ENCODE measurements at regions not wholly inside any gene's neighbourhood (a gene's known extent, or its start where the extent isn't known, plus 50 kb on each side); places are given as distances from the start of the nearest gene placed in this dataset.
"Not testable (repeated sequence)": the region's sequence is repeated elsewhere in the genome, so short reads cannot be mapped to it uniquely, and the experiment has no call there.

DNA sequence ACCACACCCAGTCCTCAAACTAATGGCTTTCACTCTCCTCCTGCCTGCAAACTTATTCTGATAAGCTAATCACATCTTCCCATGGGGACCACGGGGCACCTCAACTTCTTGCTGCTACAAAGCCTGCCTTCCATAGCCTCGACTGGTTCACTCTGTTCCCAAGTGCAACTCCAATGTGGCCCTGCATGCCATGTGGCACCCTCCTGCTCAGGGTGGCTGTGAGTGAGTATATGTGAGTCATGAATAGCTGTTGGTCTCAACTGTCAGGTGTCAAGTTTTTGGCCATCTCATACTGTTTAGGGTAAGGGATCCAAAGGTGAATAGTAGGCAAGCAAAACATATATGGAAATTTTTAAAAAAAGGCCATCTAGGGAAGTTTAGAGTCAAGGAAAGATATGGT lies 276.1 kb upstream of the DCC start:
- DNase-seq (ENCODE audit: low spot score): no peak

DNA sequence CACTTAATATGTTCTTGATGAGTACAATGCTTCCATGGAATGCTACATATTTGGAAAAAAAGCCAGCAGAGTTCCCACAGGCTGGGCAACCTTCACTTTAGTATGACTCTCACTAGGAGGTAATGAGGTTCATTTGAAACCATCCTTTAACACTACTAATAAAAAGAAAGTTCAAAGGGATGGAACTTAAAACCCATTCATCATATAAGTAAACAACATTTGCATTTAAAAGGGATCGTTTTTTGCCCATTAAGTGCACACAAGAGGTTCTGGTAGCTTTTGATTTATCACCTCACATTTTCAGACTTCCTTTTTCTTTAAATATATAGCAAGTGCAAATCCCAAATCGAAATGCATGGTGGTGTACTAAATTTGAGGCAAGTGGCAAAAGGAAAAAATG lies 270.8 kb upstream of the DCC start:
- no peak for DNase-seq (ENCODE audit: low spot score)

DNA sequence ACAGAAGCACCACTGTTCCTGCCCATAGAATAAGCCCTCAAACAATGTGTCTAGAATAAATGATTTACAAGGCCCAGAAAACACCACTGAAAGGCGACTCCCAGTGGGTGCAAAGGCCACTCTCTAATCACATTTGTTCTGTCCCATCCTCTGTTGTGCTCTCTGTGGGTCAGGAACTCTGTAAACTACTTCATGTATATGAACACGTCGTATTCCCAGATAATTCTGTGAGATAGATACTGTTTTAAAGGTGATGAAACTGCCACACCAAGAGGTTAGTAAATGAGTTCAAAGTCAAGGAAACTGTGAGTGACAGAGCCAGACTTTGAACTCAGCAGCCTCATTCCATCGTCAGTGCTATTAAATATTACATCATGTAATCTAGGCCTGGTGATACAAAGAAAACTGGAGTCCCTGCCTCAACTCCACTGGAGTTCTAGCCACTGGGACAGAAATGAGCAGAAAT lies 269.7 kb upstream of the DCC start:
- DNase-seq (ENCODE audit: low spot score): no peak

DNA sequence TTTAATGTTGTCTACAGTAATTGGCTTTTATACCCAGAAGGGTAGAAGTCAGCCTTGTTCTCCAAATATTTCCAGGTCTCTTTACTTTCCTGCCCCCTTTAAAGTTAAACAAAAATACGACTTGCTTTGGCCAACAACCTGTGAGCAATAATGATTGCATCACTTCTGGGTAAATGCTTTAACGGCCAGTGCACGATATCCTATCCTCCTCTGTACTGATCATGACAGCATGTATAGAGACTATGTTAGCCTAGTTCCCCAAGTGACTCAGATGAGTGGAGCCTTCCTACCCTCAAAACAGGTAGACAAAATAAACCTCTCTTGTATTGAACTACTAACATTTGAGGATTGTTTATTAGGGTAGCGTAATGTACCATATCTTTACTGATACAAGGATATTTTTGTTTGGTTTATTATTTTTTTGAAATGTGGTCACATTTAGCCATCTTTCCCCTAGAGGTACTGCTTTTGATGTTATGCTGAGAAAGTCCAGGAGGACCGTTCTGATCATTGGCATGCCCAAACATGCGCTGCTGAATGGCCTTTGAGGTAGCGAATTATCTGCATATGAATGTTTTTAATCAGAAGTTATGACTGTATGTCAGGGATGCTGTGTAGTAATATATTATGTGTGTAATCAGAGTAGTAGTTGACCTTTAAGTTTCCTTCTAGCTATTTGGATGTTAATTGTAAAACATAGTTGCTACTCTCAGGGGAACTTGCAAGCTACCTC lies 262.6 kb upstream of the DCC start:
- DNase-seq (ENCODE audit: low spot score): no peak

DNA sequence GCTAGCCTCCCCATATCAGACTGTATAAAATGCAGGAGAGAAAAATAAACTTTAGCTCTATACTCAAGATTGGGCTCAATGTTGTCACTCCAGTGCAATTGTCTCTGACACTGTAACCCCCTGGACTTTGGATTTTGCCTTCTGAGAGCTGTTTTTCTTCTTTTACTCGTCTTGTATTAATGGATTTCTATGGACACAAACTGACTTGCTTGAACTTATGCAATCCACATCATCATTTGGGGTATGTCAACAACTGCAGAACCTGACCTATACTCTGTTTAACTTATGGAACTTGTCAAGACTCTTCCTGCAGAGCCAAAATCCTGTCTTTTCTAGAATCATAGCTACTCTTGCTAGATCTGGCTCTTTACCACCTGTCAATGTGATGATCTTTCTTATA lies 257.8 kb upstream of the DCC start:
- DNase-seq (ENCODE audit: low spot score): no peak

DNA sequence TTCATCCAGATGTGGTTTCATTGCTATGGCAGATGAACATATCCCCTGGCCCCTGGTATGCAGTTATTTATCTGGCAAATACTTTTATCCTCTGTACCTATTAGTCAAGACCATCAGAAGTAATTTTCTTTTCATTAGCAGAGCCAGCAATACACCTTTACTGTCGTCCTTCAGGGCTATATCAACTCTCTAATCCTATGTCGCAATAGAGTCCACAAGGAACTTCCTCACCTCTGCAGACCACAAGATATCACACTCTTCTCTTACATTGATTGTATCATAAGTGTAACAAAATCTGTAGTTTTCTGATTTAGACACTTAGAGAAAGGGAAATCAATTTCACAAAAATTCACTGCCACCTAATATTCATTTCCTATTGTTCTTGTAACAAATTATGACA lies 252.9 kb upstream of the DCC start:
- DNase-seq (ENCODE audit: low spot score): no peak

DNA sequence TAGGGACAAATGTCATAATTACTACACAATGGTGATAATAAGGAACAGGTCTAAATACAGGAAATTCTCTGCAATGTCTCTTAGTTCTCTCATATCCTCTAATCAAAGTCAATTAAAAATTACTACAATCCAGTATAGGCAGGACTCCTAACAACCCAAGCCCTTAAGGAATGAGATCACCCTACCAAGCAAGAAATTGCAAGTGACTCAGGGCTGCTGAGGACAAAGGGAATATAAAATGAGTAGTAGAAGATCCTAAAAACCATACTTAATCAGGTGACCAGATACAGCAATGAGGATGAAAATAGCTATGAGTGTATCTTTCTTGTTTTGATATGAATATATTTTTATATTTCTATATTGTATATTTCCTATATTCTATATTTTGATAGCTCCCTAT lies 250.0 kb upstream of the DCC start:
- DNase-seq (ENCODE audit: low spot score): no peak

DNA sequence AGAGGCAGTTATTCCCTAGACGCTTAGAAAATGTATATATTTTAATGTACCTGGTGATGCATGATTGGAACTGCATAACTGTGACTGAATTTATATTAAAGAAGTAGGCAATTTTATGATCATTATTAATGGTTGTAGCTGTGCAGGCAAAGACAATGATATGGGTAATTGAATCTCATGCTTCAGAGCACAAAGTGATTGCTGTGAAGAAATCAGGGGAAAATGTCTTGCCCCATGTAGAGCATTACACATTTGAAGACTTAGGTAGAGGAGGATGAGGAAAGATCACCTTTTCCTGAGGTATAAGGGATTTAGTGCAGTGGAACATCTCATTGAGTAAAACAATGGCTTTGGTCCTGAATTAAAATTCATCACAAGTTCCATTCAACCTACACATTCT lies 246.8 kb upstream of the DCC start:
- no peak for DNase-seq (ENCODE audit: low spot score)

DNA sequence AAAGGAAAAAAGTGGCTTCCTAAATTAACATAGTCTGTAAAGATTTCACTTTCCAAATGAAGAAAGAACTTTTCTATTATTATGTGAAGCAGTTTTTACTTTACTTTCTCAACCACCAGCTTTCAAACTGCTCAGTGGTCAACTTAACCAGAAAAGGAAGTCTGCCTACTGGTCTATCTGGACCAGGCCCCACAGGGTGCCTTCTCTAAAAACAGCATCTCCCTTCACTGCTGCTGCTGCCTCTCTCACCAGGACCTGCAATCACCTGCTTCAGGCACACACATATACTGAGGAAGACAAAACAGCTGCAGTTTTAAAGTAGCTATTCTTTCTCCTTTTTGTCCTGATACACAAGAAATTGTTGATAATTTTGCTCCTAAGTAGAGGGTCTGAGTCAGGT lies 221.3 kb upstream of the DCC start:
- no peak for DNase-seq (ENCODE audit: low spot score)

DNA sequence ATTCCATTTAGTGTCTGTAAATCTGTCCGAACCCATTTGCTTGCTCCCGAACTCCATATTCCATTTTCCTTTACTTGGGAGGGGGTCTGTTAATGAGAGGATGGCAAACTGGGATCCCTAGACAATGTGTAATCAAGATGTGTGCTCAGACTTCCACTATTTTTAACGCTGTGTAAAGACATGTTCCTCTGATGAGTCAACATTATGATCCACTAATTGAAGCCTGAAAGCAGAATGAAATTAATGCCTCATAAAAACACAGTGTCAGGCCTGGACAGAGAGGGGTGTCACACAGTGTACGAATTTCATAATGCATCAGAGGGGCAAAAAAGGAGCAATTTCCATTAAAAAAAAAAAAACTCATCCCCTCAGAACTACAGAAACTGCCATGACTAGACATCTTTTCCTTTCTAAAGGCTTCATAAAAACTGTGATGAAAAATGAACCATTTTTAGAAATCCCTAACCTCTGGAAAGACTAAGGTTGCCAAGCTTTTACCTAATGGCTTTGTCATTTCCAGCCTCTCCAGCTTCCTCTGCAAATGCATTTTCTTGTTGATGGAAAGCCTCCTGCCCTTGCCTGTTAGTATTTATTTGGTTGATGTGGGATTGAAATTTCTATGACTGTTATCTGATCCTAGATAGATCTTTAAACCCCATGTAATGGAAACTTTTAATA lies 209.2 kb upstream of the DCC start:
- no peak for DNase-seq (ENCODE audit: low spot score)

DNA sequence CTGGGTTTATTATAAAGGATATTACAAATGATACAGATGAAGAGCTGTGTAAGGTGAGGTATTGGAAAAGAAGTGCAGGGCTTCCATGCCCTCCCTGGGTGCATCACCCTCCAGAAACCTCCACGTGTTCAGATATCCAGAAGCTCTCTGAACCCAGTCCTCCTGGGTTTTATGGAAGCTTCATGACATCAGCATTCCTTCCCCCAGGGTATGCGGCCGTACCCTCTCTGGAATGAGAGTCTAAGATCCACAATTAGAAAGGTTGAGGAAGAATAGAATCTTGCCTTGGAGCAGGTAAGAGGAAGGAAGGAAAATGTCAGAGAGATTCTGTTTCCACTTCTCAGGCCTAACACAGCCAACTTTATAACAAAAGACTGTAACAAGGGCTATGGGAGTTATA lies 208.2 kb upstream of the DCC start:
- DNase-seq (ENCODE audit: low spot score): no peak

DNA sequence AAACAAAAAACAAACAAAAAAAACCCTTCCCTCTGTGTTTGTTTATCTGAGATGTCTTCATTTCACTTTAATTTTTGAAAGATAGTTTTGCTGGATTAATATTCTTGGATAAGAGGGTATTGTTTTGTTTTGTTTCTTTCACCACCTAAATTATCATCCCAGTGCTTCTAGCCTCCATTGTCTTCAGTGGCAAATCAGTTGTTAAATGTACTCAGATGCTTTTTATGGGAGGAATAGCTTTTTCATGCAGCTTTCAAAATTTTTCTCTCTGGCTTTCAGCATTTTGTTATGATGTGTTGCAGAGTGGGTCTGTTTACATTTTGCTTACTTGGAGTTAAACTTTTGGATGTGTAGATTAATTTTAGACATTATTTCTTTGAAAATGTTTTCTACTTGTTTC lies 203.5 kb upstream of the DCC start:
- no peak for DNase-seq (ENCODE audit: low spot score)

DNA sequence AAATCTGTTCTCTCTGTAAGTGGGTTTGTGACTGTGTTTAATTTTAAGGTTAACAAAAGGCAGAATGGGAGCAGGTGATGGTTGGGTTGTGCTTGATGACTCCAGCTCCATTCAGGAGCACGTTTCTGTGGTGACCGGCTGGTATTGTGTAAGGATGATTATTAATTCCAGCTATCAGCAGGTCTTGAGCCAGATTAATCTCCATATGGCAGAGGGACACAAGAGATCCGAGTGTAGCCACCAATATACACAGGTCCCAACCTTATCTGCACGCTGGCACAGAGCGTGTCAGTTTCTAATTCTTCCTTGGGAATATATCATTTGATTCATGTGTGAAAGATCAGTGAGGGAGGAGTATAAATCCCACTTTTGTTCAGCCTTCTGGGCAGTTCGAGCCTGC lies 199.0 kb upstream of the DCC start:
- no peak for DNase-seq (ENCODE audit: low spot score)

DNA sequence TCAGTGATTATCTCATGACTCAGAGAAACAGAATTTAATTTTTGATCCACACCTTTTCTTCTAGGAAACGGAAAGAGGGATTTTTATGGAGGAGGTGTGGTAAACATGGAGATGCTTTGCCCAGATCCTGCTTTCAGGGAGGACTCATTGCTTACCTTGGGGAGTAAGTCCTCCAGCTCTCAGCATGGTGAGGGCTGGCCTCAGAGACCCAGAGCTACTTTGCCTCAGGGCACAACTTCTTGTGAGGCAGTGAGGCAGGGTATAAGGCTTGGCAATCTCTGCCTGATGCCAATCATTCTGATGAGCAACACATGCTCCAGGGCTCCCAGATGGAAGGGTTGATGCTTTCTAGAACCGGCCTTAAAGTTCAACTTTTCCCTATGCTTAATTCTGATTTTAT lies 189.9 kb upstream of the DCC start:
- DNase-seq (ENCODE audit: low spot score): no peak

DNA sequence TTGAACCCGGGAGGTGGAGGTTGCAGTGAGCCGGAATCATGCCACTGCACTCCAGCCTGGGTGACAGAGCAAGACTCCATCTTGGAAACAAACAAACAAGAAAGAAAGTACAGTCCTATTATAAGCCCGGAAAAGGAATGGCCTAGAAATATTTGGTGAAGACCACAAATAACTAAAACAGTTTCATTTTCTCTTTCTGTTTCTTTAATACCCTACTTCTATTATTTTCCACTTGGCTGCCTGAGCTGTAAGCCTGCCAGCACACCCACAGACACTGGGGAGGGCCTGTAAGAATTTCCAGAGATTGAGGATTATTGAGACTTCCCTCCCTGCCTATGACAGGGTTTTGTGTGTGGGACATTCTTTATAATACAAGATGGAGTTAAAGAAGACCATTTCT lies 188.0 kb upstream of the DCC start:
- no peak for DNase-seq (ENCODE audit: low spot score)

DNA sequence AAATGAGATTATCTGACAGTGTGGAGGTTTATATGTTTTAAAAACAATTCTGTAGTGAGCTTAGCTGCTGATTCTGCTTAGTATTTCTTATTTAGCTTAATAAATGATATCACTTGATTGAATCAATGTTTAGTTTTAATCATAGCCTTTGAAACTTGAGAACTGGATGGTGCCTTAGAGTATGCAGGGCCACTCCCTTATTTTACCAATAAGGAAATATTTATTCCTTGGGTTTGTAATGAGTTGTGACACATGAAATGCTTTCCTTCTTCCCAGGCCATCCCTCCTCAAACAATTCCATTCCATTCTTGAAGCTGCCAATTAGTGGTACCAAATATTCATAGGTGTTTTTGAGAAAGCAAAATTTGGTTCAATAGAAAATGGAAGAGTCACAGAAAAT lies 183.8 kb upstream of the DCC start:
- DNase-seq (ENCODE audit: low spot score): no peak

DNA sequence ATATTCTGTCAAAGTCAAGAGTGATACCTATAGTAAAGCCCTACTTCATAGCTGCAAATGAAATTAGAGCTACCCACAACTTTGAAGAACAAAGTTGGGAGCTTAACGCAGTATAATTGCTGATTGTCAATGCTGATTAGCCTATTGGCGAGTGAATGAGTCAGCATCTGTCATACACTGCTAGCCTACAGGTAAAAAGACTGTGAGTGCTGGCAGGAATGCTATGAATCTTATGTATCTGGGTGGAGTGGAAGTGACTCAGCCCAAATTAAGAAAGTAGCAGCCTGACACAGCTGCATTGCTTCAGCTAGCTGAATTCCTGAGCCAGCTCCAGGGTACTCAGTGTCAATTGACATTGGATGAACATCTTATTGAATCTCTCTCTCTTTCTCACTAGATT lies 179.4 kb upstream of the DCC start:
- no peak for DNase-seq (ENCODE audit: low spot score)

DNA sequence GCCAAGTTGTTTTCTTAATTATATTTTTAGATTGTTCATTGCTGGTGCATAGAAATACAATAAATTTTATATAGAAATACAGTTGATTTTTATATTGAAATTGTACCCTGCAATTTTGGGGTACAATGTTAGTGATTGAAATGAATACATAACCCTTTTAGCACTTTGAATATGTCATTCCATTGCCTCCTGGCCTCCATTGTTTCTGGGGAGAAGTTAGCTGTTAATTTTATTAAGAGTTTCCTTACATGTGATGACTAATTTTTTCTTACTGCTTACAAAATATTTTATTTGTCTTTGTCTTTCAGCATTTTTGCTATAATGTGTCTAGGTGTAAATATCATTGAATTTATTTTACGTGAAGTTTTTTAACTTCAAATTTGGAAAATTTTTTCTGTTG lies 176.5 kb upstream of the DCC start:
- DNase-seq (ENCODE audit: low spot score): no peak

DNA sequence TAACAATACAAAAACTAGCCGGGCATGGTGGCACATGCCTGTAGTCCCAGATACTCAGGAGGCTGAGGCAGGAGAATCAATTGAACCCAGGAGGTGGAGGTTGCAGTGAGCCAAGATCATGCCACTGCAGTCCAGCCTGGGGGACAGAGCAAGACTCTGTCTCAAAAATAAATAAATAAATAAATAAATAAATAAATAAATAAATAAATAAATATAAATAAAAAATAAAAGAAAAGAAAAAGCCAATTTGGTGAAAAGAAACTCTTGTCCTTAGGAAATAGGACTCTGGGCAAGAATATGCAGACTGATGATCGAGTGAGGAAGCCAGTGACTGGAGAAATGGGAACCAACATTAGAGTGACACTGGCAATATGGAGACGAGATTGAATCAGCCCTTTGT lies 171.9 kb upstream of the DCC start:
- DNase-seq (ENCODE audit: low spot score): not testable (repeated sequence)

DNA sequence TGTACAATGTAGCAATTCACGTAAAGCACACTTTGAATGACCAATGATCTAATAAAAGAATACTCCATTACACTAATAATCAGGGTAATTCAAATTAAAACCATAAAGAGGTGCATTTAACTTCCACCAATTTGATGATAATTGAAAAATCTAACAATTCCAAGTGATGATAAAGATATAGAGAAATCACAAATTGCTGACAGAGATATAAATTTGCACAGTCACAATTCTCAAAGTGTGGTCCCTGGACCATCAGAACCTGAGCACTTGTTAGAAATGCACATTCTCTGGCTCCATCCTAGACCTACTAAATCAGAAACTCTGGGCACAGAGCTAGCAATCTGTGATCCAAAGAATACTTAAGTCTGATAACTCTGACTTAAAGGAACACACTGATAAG lies 165.8 kb upstream of the DCC start:
- DNase-seq (ENCODE audit: low spot score): no peak

DNA sequence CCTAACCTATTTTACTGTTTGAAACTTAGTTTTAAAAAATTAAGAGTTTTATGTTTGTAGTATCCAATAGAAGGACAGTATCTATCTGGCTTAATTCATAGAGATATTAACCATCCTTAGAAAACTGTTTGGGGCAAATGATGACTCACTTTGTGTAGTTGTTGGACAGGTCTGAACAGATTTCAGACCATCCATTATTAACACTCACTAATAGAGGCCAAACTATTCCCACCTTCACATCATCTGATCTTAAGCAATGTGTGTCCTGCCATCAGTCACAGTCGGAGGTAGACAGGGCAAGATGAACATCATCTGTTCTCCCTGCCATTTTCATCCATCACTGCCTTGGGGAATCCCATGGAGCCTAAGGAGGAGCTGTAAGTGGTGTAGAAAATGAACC lies 164.6 kb upstream of the DCC start:
- no peak for DNase-seq (ENCODE audit: low spot score)

DNA sequence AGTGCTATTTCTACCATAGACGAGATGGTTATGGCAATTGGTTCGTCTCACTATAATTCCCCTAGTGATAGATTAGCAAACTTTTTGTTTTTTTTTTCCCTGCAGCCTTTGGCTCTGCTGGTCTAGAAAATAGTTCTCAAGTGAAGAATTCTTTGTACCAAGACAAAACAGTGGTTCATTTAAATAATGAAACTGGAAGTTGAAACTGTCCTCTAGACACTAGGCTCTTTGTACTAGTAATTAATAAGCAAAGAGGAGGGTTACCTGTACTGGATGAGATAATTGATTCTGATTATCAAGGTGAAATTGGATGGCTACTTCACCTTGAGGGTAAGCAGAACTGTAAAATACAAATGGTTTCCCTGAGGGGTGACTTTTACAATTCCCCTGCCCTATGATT lies 156.9 kb upstream of the DCC start:
- no peak for DNase-seq (ENCODE audit: low spot score)

DNA sequence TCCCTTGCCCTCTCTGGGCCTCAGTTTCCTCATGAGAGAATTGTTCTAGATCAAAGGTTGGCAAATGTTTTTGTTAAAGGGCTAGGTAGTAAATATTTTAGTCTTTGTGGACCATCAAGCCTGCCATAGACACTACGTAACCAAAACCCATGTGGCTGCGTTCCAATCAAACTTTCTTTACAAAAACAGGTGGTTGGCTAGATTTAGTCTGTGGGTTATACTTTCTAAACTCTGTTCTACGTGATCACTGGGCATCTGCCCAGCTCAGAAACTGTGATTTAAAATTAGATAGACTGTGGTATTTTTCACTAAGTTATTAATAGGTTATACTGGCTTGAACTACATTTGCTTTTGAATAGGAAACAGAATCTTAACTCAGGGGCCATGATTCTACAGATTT lies 149.8 kb upstream of the DCC start:
- DNase-seq (ENCODE audit: low spot score): no peak

DNA sequence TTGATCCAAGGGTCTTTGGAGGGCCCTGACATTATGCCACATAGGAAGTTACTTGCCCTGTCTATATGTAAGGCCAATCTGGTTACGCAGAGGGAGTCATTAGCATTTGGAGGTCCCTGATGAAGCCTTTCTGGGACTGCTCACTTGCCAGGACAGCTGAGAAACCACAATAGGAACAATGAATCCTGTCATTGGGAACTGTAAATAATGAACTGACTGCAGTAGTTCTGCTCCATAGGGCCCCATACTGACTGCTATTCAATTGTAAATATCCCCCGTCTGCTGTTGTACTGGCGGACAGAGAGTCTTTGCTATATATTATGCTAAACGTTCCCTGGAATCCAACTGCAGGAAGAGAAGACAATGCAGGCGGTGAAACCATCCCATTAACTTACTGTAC lies 149.4 kb upstream of the DCC start:
- no peak for DNase-seq (ENCODE audit: low spot score)
